ENCODE measurements at regions not wholly inside any gene's neighbourhood (a gene's known extent, or its start where the extent isn't known, plus 50 kb on each side); places are given as distances from the start of the nearest gene placed in this dataset.

DNA sequence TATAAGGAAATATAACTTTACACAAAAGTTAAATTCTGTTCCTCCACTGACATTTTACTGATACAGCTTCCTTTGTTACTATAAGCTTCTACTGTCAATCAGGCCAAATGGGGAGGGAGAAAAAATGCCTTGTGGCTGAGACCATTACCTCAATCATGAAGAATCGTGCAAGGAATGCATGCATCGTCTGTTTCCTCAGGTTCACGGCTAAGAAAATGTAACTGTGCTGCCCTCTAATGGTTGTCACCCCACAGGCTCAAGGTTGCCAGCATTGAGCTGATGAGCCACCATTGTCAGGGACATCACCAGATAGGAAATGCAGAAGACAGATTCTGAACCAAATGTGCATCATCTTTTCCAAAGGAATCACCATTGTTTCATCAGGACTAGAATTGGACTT, 426.9 kb downstream of the CDH2 start:
- no peak for DNase-seq

DNA sequence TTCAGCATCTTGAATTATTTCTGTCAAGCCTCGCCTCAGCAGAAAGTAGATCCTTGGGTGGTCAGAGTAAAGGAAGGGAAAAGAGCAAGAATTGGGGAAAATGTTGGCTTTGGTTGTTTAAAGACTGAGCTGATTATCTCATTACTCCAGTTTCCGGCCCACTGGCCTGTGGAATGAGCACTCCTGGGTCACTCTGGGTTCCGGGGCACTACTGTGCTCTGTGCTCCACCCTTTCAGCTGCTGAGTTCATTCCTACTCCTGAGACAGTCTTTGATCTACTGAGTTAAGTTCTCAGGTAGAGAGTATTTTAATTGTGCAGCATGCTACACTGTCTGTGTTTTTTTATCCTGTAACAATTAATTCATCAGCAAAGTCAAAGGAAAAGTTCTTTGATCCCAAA, 427.7 kb downstream of the CDH2 start:
- DNase-seq = no peak

DNA sequence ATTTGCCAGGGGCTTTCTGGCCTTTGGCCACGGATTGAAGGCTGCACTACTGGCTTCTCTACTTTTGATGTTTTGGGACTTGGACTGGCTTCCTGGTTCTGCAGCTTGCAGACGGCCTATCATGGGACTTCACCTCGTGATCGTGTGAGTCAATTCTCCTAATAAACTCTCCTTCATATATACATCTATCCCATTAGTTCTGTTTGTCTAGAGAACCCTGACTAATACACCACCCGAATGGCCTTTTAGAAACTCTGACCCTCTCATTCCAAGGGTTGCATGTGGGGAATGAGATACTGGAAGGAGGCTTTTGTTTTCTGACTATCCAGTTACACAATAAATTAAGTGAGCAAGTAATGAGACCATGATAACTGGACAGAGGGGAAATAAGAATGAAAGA, 430.7 kb downstream of the CDH2 start:
- DNase-seq = no peak

DNA sequence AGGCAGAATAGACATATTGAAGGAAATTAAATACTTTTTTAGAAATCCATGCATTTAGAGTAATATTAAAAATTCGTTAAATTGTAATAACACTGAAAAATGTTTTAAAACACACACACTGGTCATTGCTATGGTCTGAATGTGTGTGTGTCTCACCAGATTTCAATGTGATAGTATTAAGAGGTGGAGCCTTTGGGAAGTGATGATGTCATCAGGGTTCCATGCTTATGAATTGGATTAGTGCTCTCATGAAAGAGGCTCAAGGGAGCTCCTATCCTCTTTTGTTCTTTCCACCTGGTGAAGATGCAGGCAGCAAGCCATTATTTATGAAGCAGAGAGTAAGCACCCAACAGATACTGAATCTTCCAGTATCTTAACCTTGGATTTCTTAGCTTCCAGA, 441.8 kb downstream of the CDH2 start:
- no peak for DNase-seq

DNA sequence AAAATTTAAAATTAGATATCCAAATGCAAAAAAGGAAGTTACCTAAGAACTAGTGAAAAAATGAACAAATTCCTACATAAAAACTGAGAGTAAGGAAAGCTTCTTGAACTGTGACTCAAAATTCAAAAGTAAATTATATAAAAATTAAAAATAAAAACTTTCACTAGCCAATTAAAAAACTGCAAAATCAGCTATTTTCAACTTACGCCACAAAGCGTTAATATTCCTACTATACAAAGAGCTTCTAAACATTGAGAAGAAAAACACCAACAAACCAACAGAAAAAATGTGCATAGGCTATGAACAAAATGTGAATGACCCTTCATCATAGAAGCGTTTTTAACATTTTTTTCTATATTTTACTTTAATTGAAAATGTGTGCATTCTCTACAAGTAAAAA, 445.7 kb downstream of the CDH2 start:
- no peak for DNase-seq

DNA sequence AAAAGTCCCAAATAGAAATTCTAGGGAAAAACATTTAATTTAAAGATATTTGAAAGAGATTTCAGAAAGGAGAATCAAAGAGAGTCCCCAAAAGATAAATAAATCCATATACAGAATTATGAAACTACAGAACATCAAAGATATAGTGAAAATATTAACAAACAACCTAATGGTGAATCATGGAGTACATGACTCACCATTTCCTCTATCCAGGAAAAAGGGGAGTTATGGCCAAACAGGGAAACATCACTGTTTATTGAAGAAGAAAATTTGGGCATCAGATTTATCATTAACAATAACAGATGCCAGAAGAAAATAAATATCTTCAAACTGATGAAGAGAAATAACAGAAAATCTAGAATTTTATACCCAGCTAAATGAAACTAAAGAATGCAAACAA, 448.3 kb downstream of the CDH2 start:
- DNase-seq = no peak

DNA sequence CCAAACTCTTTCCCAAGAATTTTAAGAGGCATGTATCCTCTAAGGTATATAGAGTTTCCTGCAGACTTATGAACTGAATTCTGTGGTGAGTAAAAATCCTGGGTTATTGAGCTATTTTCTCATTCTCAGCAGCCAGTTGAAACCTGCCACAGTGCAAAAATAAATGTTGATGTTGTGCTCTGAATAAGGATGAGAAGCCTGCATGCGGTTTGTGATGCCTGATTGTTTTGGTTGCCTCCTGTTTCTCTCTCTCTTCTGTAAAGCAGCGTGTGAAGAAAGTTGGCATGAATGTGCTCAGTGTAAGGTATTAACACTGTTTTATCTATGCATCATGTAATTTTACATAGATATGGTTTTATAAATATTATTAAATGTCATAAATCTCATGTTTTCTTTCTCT, 452.6 kb downstream of the CDH2 start:
- DNase-seq = no peak

DNA sequence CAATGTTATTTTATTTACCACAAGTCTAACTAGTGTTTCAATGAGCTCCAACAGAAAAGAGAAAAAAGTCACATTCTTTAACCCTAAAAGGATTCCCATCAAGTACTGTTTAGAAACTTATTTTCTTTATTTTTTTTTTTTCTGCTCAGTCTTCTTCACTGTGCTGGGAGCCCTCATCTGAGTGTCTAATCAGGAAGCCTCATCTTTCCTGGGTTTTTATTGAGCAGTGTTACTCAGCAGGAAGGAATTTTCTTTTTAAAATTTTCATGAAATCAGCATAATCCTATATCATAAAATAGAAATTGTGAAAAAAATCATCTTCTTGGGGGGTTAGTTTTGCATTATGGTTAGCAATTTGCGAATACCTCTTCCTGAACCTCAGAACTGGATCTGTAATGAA, 453.8 kb downstream of the CDH2 start:
- DNase-seq = no peak

DNA sequence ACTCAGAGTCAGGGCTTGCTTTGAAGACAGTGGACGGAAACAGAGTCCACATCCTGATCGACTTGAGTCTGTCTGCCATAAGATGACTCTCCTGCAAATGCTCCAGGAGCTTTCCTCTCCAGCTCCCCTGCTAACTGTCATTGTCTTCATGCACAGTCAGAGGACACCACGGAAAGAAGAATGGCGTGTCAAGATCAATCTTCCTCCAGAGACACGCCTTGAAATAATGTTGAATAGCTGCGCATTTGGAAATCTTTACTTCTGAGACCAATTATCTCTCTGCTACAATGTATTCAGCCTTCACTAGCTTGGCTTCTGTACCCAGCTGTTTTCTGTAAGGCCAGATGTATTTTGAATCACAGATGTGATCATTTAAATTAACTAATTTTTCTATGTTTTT, 457.2 kb downstream of the CDH2 start:
- no peak for DNase-seq

DNA sequence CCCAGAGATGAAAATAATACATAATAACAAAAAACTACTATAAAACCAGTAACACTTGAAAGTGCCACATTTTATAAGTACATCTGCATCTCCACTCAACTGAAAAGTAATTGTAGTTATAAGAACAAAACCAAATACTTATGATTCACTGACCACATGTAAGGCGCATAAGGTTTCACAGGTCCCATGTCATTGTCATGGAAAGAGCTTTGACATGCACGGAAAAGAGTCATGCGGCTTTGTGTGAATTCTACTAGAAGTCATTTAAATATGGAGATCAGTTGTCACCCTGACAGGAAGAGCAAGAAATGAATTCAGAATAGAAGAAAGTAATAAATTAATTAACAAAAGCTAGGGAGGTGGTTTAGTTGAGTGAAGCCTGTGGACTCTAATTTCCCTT, 459.1 kb downstream of the CDH2 start:
- no peak for DNase-seq

DNA sequence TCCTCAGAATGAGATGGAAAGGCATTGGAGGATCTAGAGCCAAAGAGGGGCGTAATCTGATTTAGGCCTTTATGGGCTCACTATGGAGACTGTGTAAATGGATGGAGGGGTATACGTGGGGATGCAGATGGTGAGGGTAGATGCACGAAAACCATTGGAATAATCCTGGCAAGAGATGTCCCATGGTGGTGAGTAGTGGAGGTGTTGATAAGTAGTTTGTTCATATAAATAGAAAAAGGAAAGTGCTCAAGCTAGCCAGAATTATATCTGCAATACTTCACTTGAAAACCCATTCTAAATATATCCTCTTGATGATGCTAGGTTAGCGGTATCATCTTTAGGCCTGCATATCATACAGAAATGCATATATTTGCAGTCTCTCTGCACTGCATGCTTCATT, 459.7 kb downstream of the CDH2 start:
- DNase-seq = no peak

DNA sequence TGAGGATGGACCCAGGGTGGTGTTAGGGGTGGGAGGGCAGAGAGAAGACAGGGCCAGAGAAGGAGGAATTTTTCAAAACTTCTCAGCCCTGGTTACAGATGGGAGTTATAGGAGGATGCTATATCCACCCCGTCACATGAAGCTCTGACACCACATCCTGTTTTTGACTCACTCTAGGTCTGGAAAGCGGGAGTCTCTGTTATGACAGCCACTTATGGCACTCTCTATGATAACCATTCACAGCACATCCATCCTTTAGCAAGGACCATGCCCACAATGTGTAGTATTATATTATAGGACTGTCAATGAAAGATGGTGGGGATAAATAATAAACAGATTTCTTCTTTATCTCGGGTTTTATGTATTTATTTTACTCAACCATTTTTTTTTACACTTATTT, 461.2 kb downstream of the CDH2 start:
- no peak for DNase-seq

DNA sequence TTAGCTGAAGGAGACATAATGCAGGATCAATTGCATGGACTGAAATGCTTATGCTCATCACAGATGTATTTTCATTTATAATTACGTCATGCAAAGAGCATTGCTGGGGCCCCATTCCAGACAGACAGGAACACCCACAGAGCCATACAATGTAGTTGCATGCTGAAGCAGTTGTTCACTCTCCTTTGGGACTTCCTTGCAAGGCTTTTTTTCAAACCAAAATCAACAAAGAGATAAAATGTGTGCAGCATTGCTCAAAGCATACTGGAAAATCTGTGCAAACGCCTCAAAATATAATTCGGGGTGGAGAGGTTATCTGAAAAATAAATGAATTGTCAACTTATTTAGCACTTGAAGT, 463.2 kb downstream of the CDH2 start:
- no peak for DNase-seq

DNA sequence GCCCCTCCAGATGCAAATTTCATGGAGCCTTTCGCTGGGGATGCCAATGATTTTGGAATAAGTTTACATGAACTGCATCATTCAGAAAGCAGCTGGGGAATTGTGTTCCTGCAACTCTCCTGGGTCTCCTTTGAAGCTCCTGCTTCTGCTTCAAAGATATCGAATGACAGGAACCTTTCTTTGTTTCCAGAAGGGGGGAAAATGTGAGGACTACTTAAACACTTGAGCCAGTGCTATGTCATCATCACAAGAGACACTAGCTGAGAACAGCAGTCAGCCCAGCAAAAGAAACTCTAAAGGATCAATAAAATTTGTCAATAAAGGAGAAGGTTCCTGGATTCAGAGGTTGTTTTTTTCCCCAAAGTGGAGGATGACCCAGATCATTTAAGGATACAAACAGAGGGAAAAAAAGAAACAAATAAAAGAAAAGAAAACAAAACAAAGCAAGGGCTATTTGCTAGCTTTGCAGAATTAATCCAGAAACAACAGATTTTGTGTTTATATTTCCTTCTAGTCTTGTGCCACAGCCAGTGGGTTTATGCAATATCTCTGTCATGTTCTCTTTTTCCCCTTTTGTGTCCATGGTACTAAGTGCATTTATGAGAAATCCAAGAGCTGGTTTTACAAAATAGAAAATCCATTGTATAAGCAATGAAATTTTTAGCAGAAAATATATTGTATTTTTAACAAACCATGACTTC, 463.7 kb downstream of the CDH2 start:
- no peak for DNase-seq

DNA sequence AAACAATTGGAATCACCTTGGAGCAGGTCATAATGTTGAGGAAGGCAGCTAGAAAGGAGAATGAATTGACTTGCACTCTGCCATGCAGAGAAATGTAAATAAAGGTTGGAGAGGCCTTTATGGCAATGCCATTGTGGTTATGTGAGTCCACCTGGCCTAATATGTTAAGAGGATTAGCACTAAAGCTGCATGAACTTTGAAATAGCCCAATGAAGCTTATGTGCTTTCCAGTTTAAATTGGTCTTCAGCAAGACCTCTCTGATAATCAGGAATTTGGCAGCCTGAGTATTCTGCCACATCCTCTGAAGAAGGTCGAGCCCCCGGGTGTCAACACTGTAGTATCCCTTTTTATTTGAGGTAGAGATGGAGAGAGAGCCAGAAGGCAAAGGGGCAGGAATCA, 464.9 kb downstream of the CDH2 start:
- DNase-seq = no peak

DNA sequence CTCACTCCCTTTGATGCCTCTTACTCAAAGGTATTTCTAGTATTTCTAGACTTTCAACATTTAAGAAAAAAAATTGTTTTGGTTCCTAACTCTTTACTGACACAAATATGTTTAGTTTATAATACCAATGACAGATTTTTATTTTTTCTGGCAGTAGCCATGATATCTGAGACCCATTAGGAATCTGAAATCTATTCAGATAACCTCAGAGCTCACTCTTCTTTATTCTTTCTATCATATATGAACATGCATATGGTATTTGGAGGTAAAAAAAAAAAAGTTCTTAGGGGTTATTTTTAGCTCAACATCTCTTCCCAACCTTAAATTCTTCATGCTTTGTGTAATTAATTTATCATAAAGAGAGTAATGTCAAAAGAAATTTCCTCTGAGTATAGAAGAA, 465.5 kb downstream of the CDH2 start:
- DNase-seq = no peak

DNA sequence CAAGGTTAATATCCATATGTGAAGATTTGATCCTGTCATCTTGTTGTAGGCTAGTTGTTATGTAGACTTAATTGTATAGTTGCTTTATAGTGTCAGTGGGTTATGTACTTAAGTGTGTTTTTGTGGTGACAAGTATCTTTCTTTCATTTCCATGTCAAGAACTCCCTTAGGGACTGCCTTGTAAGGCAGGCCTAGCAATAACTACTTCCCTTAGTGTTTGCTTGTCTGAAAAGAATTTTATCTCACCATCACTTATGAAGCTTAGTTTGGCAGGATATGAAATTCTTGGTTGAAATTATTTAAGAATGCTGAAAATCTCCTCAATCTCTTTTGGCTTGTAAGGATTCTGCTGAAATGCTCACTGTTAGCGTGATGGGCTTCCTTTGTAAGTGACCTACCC, 467.6 kb downstream of the CDH2 start:
- DNase-seq = no peak

DNA sequence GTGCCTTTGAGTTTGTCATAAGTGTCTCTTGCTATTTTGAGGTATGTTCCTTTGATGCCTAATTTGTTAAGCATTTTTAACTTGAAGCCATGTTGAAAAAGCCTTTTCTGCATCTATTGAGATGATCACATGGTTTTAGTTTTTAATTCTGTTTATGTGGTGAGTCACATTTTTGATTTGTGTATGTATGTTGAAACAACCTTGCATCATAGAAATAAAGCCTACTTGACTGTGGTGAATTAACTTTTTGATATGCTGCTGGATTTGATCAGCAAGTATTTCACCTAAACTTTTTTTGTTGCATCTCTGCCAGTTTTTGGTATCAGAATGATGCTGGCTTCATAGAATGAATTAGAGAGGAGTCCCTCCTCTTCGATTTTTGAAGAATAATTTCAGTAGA, 469.7 kb downstream of the CDH2 start:
- no peak for DNase-seq

DNA sequence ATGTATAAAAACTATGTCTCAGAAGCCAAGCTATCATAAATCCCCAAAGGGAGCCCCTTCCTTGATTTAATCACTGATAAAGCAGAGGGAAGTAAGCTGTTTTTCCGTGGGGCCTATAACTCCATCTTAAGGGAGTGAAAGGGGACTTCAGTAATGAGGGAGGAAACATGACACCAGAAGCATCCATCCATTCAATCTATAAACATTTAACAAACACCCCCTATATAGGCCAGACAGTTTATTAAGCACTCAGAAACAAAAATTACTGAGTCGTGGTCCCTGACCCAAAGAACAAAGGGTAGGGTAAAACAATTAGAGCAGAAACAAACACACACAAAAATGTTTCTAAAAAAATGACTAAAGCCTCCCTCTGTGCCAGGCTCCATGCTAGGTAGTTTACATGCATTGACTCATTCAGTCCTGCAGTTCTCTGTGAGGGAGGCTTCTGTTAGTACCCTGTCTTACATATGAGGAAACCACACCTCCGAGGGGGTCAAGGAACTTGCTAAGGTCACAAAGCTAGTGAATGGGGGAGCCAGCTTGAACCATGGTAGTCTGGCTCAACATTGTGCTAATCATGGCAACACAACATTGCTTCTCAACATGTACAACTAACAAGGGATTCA, 472.1 kb downstream of the CDH2 start:
- no peak for DNase-seq

DNA sequence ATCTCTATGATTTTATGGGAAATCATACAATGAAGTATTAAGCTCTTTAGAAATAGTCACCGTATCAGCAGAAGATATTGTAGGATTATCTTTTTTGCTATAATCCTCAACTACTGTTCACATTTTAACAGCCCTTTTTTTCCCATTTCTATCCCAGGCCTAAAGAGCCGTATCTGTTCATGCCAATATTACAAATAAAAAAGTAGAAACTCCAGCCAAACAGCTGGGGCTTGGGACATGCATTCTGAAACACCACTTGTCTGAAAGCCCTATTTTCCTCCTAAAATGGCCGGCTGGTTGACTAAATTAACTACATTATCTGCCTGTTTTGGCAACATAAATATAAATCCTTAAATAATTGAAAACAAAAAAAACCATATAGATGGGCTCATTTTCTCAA, 477.8 kb downstream of the CDH2 start:
- no peak for DNase-seq

DNA sequence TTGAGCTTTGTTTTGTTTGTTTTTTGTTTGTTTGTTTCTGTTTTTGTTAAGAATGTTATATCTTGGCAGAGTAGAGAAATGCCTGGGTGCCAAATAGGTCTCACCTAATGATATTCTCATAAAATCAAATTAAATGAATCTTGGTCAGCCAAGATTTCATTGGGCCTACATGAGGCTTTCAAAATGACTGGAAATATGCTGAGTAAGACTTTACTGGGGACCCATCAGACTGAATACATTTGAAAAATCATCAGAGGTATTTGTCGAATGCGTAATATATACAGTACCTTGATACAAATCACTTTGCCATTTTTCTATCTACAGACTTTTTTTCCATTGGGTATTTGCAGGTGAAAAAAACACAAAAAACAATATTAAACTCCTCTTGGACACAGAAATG, 480.8 kb downstream of the CDH2 start:
- DNase-seq = no peak

DNA sequence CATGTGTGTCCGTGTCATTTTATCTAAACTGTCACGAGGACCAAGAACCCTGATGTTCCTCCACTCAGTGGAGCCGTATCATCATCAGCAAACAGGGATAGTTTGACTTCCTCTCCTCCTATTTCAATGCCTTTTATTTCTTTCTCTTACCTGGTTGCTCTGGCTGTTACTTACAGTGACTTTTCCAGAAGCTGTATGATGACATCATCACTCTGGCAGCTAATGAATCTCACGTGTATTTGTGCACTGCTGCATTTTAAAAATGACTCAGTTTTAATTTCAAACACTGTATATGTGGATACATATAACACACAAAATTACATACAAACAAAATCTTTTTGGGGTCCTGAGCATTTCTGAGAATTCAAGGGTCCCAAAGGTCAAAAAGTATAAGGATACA, 481.4 kb downstream of the CDH2 start:
- DNase-seq = no peak

DNA sequence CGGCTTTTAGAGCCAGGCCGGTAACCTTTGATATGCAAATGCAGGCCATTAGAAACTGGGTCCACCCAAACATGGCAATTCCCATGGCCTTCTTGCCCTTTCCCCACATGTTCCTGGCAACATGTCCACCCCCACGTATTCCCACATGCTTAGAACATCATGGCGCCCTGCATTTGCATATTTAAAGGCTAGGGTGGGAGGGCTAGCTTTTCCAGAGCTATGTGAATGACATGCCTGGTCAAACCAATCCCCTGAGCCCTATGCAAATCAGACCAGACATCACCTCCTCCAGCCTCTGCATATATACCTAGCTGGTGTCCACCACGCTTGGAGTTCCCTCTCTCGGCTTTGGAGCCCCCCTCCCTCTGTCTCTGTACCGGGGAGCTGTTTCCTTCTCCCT, 481.9 kb downstream of the CDH2 start:
- no peak for DNase-seq

DNA sequence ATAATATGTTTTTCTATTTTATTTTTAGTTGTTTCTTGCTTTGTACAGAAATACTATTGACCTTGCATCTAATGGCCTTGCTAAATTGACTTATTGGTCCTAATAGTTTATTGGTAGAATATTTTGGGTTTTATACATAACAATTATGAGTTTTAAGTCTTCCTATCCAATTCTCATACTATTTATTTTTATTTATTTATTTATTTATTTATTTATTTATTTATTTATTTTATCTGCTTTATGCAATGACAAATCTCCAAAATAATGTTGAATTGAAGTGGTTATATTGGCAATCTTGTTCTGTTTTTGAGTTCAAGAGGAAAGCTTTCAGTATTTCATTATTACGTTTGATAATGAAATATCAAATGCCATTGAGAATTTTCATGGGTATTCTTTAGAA, 488.3 kb downstream of the CDH2 start:
- DNase-seq = no peak

DNA sequence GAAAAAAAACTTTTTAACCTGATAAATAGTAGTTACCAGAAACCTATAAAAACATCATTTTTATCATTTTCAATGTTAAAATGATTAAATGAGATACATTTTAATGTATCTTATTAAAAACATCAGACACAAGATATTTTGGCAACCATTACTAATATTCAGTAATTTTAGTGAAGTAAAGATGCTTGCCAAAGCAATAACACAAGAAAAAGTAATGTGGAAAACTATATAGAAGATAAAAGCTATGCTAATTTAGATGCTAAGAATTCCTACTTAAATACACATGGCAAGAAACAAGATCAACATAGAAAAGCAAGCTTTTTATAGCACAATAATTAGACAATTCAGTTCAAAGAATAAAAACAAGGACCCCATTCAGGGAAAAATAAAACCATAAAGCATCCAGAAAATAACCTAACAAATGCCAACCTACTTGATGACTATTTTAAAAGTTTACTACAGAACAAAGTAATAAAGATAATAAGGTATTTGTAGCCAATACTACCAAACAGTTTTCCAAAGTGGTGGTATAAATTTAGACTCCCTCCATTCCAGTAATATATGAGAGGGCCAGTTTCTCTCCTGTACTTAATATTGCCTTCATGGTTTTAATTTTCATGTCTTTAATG, 489.5 kb downstream of the CDH2 start:
- DNase-seq = no peak
